GM19025 (cell line): ENCODE measurements at regions not wholly inside any gene's neighbourhood (a gene's known extent, or its start where the extent isn't known, plus 50 kb on each side); places are given as distances from the start of the nearest gene placed in this dataset.
"Not testable (repeated sequence)": the region's sequence is repeated elsewhere in the genome, so short reads cannot be mapped to it uniquely, and the experiment has no call there.

Experiments
- ATAC-seq: cut with Tn5 transposase; IDR thresholded peaks from one replicate; pipeline ENCODE4 v1.9.1; 2021; ENCODE audit warnings: mild to moderate bottlenecking, low read depth, moderate library complexity; ENCODE audit not compliant: unreplicated experiment

- ATAC-seq: no peak
Observed at GRCh38 chr2:167844714-167845530, 402.5 kb downstream of the STK39 start.

GRCh38 chr2:167843657-167844056 lies 403.7 kb downstream of the STK39 start:
- ATAC-seq: no peak

- ATAC-seq: no peak
Observed at GRCh38 chr2:167843217-167843616, 404.2 kb downstream of the STK39 start.

- ATAC-seq: no peak
Observed at GRCh38 chr2:167842047-167842446, 405.3 kb downstream of the STK39 start.

GRCh38 chr2:167835290-167835689 lies 412.1 kb downstream of the STK39 start:
- not testable (repeated sequence) for ATAC-seq

GRCh38 chr2:167834707-167835106 lies 412.7 kb downstream of the STK39 start:
- no peak for ATAC-seq

GRCh38 chr2:167833294-167833693 lies 414.1 kb downstream of the STK39 start:
- no peak for ATAC-seq

- no peak for ATAC-seq
Observed at GRCh38 chr2:167832868-167833287, 414.5 kb downstream of the STK39 start.

- ATAC-seq: no peak
Observed at GRCh38 chr2:167827352-167828097, 419.9 kb downstream of the STK39 start.

GRCh38 chr2:167826906-167827305 lies 420.5 kb downstream of the STK39 start:
- no peak for ATAC-seq

- no peak for ATAC-seq
Observed at GRCh38 chr2:167825664-167826063, 421.7 kb downstream of the STK39 start.

- no peak for ATAC-seq
Observed at GRCh38 chr2:167822690-167823465, 424.5 kb downstream of the STK39 start.

GRCh38 chr2:167820488-167820887 lies 426.9 kb downstream of the STK39 start:
- no peak for ATAC-seq

GRCh38 chr2:167818521-167818920 lies 428.9 kb downstream of the STK39 start:
- no peak for ATAC-seq

GRCh38 chr2:167817908-167818307 lies 429.5 kb downstream of the STK39 start:
- no peak for ATAC-seq

- no peak for ATAC-seq
Observed at GRCh38 chr2:167817422-167817821, 430.0 kb downstream of the STK39 start.

GRCh38 chr2:167816874-167817290 lies 430.5 kb downstream of the STK39 start:
- no peak for ATAC-seq

GRCh38 chr2:167814881-167815718 lies 432.3 kb downstream of the STK39 start:
- peak; percentile 63 for ATAC-seq

GRCh38 chr2:167814482-167814880 lies 432.9 kb downstream of the STK39 start:
- not testable (repeated sequence) for ATAC-seq

- not testable (repeated sequence) for ATAC-seq
Observed at GRCh38 chr2:167809799-167810198, 437.6 kb downstream of the STK39 start.
